SK-N-SH treated with all-trans-retinoic acid at 6 μM for 48 hours (cell line): ENCODE measurements at regions not wholly inside any gene's neighbourhood (a gene's known extent, or its start where the extent isn't known, plus 50 kb on each side); places are given as distances from the start of the nearest gene placed in this dataset.

Experiments
- ATAC-seq: fragments of 200-7000 bp; cut with Tn5 transposase; 3 replicates; pipeline ENCODE4 v1.9.1; 2020; ENCODE audit warnings: mild to moderate bottlenecking, moderate library complexity
- ARNTL ChIP-seq: fragments of 450-650 bp; formaldehyde crosslinking; IDR thresholded peaks from 2 replicates; pipeline ENCODE4 v1.5.0; 2020; ENCODE audit warnings: low read depth, mild to moderate bottlenecking, moderate library complexity, borderline replicate concordance
- BACH2 ChIP-seq: fragments of 250-450 bp; sonication (Bioruptor Pico); IDR thresholded peaks from 2 replicates; pipeline ENCODE4 v1.9.0; 2021; ENCODE audit warnings: mild to moderate bottlenecking, borderline replicate concordance
- CREB5 ChIP-seq: fragments of 250-450 bp; sonication (Bioruptor Pico); IDR thresholded peaks from 2 replicates; pipeline ENCODE4 v1.5.1; 2020; ENCODE audit warnings: low read depth, mild to moderate bottlenecking, moderate library complexity
- CSDC2 ChIP-seq: fragments of 250-450 bp; sonication (Bioruptor Pico); IDR thresholded peaks from 2 replicates; pipeline ENCODE4 v1.5.0; 2020; ENCODE audit warnings: mild to moderate bottlenecking, moderate library complexity
- CSRNP3 ChIP-seq: fragments of 250-450 bp; sonication (Bioruptor Pico); IDR thresholded peaks from 2 replicates; pipeline ENCODE4 v1.5.1; 2021; ENCODE audit warnings: mild to moderate bottlenecking, moderate library complexity
- ESRRG ChIP-seq: fragments of 250-450 bp; sonication (Bioruptor Pico); IDR thresholded peaks from 2 replicates; pipeline ENCODE4 v1.6.1; 2021; ENCODE audit warnings: mild to moderate bottlenecking
- GLIS3 ChIP-seq: fragments of 250-450 bp; sonication (Bioruptor Pico); IDR thresholded peaks from 2 replicates; pipeline ENCODE4 v1.5.0; 2020; ENCODE audit warnings: mild to moderate bottlenecking, moderate library complexity
- ISL1 ChIP-seq: fragments of 250-450 bp; sonication (Bioruptor Pico); IDR thresholded peaks from 2 replicates; pipeline ENCODE4 v2.1.2; 2022; ENCODE audit warnings: mild to moderate bottlenecking, moderate library complexity
- OSR1 ChIP-seq: fragments of 250-450 bp; sonication (Bioruptor Pico); IDR thresholded peaks from 2 replicates; pipeline ENCODE4 v1.8.0; 2022; ENCODE audit warnings: moderate library complexity, mild to moderate bottlenecking, inconsistent platforms
- PATZ1 ChIP-seq: fragments of 250-450 bp; sonication (Bioruptor Pico); IDR thresholded peaks from 2 replicates; pipeline ENCODE4 v1.8.0; 2020; ENCODE audit warnings: mild to moderate bottlenecking, moderate library complexity, borderline replicate concordance
- POU6F1 ChIP-seq: fragments of 250-450 bp; sonication (Bioruptor Pico); IDR thresholded peaks from 2 replicates; pipeline ENCODE4 v1.8.0; 2021; ENCODE audit warnings: low read depth, mild to moderate bottlenecking, moderate library complexity, borderline replicate concordance
- PPARA ChIP-seq: fragments of 250-450 bp; sonication (Bioruptor Pico); IDR thresholded peaks from 2 replicates; pipeline ENCODE4 v1.5.0; 2020; ENCODE audit warnings: mild to moderate bottlenecking, borderline replicate concordance
- RARB ChIP-seq: fragments of 250-450 bp; sonication (Bioruptor Pico); IDR thresholded peaks from 2 replicates; pipeline ENCODE4 v1.8.0; 2021; ENCODE audit warnings: mild to moderate bottlenecking, moderate library complexity
- SNAI2 ChIP-seq: fragments of 250-450 bp; sonication (Bioruptor Pico); IDR thresholded peaks from 2 replicates; pipeline ENCODE4 v1.5.0; 2020; ENCODE audit warnings: mild to moderate bottlenecking, moderate library complexity
- TCF4 ChIP-seq: fragments of 250-450 bp; sonication (Bioruptor Pico); IDR thresholded peaks from 2 replicates; pipeline ENCODE4 v1.8.0; 2021; ENCODE audit warnings: mild to moderate bottlenecking, moderate library complexity, borderline replicate concordance
- TOX ChIP-seq: fragments of 250-450 bp; sonication (Bioruptor Pico); IDR thresholded peaks from 2 replicates; pipeline ENCODE4 v1.8.0; 2021; ENCODE audit warnings: mild to moderate bottlenecking, moderate library complexity, borderline replicate concordance
- TSHZ2 ChIP-seq: fragments of 250-450 bp; sonication (Bioruptor Pico); IDR thresholded peaks from 2 replicates; pipeline ENCODE4 v1.5.0; 2020; ENCODE audit warnings: mild to moderate bottlenecking, moderate library complexity
- ZC3H10 ChIP-seq: fragments of 250-450 bp; sonication (Bioruptor Pico); IDR thresholded peaks from 2 replicates; pipeline ENCODE4 v1.5.1; 2021; ENCODE audit warnings: mild to moderate bottlenecking, moderate library complexity
- ZFP3 ChIP-seq: fragments of 250-450 bp; sonication (Bioruptor Pico); IDR thresholded peaks from 2 replicates; pipeline ENCODE4 v1.5.0; 2020; ENCODE audit warnings: mild to moderate bottlenecking, moderate library complexity
- ZFP30 ChIP-seq: fragments of 450-650 bp; formaldehyde crosslinking; IDR thresholded peaks from 2 replicates; pipeline ENCODE4 v1.5.0; 2022; ENCODE audit warnings: mild to moderate bottlenecking, moderate library complexity
- ZNF565 ChIP-seq: fragments of 450-650 bp; formaldehyde crosslinking; conservative IDR thresholded peaks from 2 replicates; pipeline ENCODE4 v1.5.0; 2020; ENCODE audit warnings: low read depth, mild to moderate bottlenecking, moderate library complexity
- ZNF70 ChIP-seq: fragments of 450-650 bp; formaldehyde crosslinking; IDR thresholded peaks from 2 replicates; pipeline ENCODE4 v1.5.0; 2020; ENCODE audit warnings: mild to moderate bottlenecking, moderate library complexity
- ZNF8 ChIP-seq: fragments of 450-650 bp; formaldehyde crosslinking; IDR thresholded peaks from 2 replicates; pipeline ENCODE4 v1.5.0; 2020; ENCODE audit warnings: mild to moderate bottlenecking, moderate library complexity

- TF ChIP-seq ISL1 (CRISPR knock-in tag) (no peak), BACH2 (CRISPR knock-in tag) (no peak), CSRNP3 (no peak), RARB (CRISPR knock-in tag) (no peak), ZNF70 (CRISPR knock-in tag) (no peak), CSDC2 (CRISPR knock-in tag) (no peak), ZFP30 (CRISPR knock-in tag) (no peak), ZNF565 (CRISPR knock-in tag) (no peak), ZFP3 (CRISPR knock-in tag) (no peak), TCF4 (CRISPR knock-in tag) (no peak), CREB5 (CRISPR knock-in tag) (no peak), ZNF8 (no peak), OSR1 (CRISPR knock-in tag) (no peak), POU6F1 (CRISPR knock-in tag) (no peak)
- no peak for ATAC-seq
These were observed 104.7 kb upstream of the IL6 start for GRCh38 chr7:22622116-22622785.

GRCh38 chr7:22618528-22618927, 108.5 kb upstream of the IL6 start:
- ATAC-seq, result no peak
- TF ChIP-seq TCF4 (CRISPR knock-in tag), result no peak
- TF ChIP-seq TOX (CRISPR knock-in tag), result no peak
- no peak for TF ChIP-seq GLIS3 (CRISPR knock-in tag)
- TF ChIP-seq ZNF70 (CRISPR knock-in tag), result no peak
- TF ChIP-seq ARNTL (CRISPR knock-in tag), result no peak
- no peak for TF ChIP-seq ZC3H10 (CRISPR knock-in tag)
- no peak for TF ChIP-seq PPARA
- TF ChIP-seq CSRNP3, result no peak
- TF ChIP-seq ISL1 (CRISPR knock-in tag), result no peak
- TF ChIP-seq CREB5 (CRISPR knock-in tag), result no peak
- no peak for TF ChIP-seq RARB (CRISPR knock-in tag)
- TF ChIP-seq ZNF8, result no peak
- TF ChIP-seq SNAI2 (CRISPR knock-in tag), result no peak
- TF ChIP-seq ZNF565 (CRISPR knock-in tag), result no peak
- no peak for TF ChIP-seq ESRRG (CRISPR knock-in tag)
- no peak for TF ChIP-seq BACH2 (CRISPR knock-in tag)
- no peak for TF ChIP-seq POU6F1 (CRISPR knock-in tag)
- TF ChIP-seq CSDC2 (CRISPR knock-in tag), result no peak
- no peak for TF ChIP-seq TSHZ2 (CRISPR knock-in tag)
- TF ChIP-seq PATZ1, result no peak
- TF ChIP-seq, all 23 proteins: peak for 0
